Activated CD4-positive, alpha-beta T cell treated with anti-CD3 and anti-CD28 coated beads for 48 hours (primary cell): ENCODE measurements at regions not wholly inside any gene's neighbourhood (a gene's known extent, or its start where the extent isn't known, plus 50 kb on each side); places are given as distances from the start of the nearest gene placed in this dataset.

Source experiments
- DNase-seq: peaks from one replicate; pipeline ENCODE4 v3.0.0-alpha.2; 2020

DNA sequence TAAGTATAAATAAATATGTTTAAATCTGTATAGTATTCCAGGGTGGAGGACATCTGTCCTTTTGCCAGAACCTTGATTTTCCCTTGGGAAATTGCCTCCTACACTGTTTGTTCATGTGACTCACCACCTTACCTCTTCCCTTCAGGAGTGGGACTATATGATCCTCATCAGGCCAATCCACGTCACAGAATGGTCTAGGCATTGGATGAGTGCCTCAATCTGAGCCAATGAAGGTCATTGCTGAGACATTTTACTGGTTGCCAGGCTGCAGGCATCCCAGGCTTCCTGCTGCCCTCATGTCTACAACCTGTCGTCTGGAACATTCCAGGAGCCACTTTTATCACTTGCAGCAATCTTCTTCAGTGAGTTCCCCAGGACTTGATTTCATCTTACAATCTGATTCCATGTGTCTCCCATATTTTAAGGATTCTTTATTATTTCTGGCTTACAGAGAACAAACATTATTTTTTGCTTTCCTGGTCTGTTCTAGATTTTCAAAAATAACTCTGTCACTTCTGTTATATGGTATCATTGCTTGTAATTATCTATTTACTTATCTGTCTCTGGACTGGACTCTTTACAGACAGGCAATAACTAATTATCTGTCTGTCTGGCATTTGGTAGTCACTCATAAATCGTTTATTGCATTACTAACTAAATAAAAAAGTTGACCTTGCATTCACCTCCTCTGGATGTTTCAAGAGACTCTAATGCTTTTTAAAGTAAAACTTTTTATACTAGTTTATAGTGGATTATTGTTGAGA, 107.3 kb upstream of the APC start:
- no peak for DNase-seq

- DNase-seq, result no peak
These were observed 103.5 kb upstream of the APC start for GRCh38 chr5:112634166-112634565.

GRCh38 chr5:112634796-112635195, 102.9 kb upstream of the APC start:
- no peak for DNase-seq

DNA sequence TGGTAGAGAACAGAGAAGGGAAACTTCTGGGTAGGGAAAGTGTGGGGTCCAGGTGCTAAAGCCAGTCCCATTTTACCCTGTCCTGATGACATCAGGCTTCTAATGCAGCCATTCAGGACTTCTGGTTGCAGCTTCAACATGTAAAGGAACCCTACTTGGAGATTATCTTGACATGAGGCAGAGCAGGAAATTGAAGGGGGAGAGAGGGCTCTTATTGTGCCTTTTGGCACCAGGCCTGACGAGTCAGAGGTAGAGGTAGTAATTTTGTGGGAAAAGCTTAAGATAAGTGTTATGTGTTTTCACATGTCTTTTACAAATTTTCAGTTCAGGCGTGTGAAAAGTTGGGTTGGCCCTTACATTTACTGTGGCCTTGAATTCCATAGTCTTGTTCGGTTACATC, 102.4 kb upstream of the APC start:
- DNase-seq, result no peak

DNA sequence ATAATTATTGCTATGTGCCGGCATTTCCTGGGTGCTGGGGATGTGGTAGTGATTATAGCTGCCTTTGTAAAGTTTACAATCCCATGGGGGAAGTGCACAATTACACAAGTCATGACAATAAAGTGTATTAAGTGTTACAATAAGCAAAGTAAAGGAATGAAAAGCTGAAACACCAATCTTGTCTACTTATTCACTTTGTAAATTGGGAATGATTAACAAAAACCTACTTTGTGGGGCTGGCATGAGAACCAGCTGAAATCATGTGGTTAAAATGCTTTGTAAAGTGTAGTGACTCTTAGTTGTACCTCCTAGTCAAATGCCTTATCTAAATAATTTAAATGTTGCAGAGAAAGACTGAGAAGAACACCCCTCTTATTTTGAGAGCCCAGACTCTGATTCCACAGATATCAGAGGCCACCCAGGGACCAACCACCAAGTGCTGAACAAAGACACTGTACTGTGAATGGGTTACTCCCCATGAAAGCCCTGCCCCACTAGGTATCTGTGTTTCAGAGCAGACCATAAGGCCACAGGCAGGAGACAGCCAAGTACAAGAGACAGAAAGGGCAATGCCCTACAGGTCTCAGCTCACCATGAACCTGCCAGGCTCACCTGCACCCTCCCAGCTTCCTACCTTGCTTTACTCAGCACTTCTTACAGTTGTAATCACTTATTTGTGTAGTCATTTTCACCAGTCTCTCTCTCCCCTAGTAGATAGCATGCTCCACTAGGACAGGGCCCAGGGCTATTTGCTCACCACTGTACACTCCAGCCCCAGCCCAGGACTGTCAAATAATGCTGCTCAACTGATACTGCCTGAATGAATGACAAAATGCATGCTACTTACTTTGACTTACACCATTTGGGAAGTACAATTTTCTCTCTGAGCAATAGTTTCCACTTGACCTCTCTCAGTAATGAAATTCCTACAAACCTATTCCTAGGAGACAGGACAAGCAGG, 101.6 kb upstream of the APC start:
- DNase-seq, result no peak

DNA sequence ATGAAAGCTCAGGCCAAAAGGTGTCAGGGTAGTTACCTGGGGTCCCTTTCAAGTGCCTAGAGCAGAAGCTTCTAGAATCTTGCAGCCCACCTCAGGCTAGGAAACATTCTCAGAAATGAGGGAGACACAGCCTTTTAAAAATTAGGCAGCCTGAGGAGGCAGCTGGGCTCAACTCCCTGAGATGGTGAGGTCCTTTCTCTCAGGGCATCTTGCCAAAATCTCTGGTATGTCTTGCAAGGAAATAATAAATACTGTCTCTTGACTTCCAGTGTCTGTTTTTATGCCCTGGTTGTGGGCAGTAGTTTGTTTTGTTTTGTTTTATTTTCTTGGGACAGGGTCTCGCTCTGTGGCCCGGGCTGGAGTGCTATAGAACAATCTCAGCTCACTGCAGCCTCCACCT, 100.9 kb upstream of the APC start:
- no peak for DNase-seq

DNA sequence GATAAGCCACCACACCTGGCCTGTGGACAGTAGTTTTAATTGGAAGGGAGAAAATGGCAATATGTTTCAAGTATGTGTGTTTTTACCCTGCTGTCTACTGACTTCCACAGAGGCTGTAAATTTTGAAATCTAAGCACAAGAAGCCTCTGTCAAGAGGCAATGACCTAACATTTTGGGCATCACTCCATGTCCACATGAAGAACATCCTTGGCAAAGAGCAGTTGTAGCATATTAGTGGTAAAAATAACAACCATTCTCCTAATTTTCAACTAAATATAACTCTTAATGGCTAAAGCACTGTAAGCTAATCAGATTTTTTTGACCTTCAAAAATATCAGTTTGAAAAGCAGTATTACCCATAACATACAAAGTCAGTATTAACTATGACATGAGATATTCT, 100.3 kb upstream of the APC start:
- DNase-seq, result no peak

- no peak for DNase-seq
These were observed 97.1 kb upstream of the APC start for GRCh38 chr5:112640546-112640945.

DNA sequence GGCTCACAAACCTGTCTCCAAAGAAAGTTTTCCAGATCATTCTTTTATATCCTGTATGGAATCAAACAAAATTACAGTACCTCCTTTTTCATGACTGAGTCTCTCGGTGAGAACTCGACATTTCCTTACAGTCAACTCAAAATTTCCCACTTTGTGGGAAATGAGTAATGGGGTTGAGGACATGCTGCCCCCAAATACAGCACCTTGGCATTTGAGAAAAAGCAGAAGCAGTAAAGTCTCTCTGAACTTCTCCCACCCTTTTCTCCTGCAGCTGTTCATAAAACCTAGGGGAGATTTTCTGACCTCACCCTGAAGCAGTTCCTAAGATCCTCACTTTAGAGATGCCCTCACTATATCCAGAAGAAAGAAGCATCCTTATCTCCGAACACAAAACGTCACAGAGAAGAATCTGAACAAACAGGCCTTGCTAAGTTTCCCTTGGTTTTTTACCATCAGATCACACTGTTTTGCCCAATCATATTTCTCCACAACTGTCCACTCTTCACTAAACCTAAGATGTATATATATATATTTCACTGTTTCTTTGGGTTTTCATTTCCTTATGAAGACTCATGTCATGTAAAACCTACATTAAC, 96.1 kb upstream of the APC start:
- no peak for DNase-seq

GRCh38 chr5:112642885-112643284, 94.8 kb upstream of the APC start:
- no peak for DNase-seq

DNA sequence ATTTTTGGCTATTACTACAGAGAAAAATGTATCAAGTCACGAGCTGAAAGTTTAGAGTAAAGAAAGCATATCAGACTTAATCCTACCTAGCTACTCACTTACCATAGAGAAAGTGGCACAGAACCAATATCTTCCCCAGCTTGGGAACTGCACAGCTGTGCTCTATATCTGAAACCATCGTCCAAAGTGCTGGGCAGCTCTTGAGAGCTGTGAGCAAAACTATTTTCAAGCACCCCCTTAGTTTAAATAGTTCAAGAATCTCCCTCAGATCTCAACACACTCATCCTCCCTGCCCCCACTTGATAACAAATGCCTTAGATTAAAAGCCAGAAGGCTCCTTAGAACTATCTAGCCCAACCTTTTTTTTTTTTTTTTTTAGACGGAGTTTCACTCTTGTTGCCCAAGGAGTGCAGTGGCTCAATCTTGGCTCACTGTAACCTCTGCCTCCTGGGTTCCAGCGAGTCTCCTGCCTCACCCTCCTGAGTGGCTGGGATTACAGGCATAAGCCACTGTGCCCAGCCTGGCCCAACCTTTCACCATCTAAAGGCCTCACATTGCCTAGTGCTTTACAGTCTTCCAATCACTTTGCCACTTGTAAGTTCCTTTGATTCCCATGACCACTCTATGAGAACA, 94.2 kb upstream of the APC start:
- no peak for DNase-seq

DNA sequence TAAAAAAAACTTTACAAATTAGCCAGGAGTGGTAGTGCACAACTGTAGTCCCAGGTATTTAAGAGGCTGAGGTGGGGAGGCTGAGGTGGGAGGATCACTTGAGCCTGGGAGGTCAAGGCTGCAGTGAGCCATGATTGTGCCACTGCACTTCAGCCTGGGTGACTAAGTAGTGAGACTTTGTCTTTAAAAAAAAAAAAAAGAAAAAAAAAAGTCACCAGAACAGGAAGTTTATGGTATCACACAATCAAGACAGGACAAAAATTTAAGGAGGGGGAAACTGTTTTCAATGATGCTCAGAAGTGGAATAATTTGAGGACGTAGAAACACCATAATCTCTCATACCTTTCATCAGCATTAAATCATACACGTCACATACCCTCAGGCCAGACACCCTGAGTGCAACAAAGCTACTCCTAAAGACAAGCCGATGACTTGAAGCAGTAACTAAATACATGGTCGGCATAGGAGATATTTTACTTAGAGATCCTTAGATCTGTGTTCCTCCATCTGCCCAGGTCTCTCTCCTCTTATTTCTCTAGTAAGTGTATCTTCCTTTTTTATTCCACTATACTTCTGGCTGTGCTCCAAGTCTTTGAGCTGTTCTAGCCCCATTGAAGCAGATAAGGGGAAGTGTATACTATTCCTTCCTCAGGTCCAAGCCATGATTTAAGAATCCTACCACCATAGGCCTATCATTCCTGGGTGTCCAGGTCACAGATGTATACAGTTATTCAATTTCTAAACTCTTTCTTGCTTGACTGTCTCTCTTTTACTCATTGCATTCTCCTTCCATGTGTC, 91.3 kb upstream of the APC start:
- no peak for DNase-seq

DNA sequence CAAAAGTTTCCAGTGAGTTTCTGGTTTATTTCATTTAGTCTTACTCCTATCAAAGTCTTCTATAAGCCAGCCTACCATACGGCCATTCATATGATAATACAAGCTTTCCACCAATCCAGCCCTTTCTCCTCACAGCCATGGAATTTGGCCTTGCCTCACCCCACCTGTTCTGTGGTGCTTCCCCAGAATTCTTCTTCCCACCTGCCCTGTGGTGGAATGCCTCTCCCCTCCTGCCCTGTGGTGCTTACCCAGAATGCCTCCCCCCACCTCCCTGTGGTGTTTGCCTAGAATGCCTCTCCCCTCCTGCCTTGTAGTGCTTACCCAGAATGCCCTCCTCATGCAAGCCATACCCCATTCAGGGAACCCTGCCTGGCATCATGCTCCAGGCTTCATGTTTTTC, 90.3 kb upstream of the APC start:
- DNase-seq, result no peak

GRCh38 chr5:112648264-112648663, 89.4 kb upstream of the APC start:
- no peak for DNase-seq

DNA sequence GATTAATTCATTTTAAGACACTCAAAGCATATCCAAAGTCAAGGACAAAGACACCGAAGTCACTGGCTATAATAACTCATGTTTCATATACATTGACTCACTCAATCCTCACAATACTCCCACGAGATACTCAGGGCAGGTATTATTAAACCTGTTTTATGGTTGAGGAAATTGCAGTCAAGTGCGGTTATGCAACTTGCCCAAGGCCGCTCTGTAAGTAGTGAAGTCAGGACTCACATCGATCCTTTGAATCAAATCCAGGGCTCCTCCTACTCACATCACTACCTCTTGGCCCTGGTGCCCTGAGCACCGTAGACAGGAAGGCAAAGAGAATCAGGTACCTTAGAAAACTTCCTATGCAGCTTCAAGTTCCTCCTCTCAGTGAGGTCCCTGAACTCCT, 87.8 kb upstream of the APC start:
- no peak for DNase-seq

GRCh38 chr5:112653638-112654205, 84.0 kb upstream of the APC start:
- DNase-seq, result no peak

DNA sequence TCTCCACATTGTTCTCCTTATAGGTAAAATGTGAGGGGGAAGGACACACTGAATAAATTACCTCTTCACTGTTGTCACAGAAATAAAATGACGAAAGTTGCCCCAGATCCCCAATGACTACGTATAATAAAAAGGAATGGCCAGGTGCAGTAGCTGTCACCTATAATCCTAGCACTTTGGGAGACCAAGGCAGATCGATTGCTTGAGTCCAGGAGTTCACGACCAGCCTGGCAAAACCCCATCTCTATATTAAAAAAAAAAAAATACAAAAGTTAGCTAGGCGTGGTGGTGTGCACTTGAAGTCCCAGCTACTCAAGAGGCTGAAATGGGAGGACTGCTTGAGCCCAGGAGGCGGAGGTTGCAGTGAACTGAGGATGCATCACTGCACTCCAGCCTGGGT, 82.2 kb upstream of the APC start:
- DNase-seq, result no peak

- no peak for DNase-seq
These were observed 81.2 kb upstream of the APC start for GRCh38 chr5:112656451-112656850.

- DNase-seq, result no peak
These were observed 79.9 kb upstream of the APC start for GRCh38 chr5:112657804-112658203.

DNA sequence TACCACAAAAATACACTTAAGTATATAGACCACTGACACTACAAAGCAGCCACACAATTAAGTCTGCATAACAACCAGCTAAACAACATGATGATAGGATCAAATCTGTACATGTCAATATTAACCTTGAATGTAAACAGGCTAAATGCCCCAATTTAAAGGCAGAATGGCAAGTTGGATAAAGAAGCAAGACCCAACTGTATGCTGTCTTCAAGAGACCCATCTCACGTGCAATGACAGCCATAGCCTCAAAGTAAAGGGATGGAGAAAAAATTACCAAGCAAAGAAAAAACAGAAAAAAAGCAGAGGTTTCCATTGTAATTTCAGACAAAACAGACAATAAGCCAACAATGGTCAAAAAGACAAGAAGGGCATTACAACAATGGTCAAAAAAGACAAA, 77.3 kb upstream of the APC start:
- no peak for DNase-seq

DNA sequence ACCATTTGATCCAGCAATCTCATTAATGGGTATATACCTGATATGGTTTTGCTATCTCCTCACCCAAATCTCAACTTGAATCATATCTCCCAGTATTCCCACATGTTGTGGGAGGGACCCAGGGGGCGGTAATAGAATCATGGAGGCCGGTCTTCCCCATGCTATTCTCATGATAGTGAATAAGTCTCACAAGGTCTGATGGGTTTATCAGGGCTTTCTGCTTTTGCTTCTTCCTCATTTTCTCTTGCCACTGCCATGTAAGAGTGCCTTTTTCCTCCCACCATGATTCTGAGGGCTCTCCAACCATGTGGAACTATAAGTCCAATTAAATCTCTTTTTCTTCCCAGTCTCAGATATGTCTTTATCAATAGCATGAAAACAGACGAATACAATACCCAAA, 74.5 kb upstream of the APC start:
- no peak for DNase-seq

GRCh38 chr5:112668016-112668415, 69.7 kb upstream of the APC start:
- no peak for DNase-seq
